ENCODE measurements at regions not wholly inside any gene's neighbourhood (a gene's known extent, or its start where the extent isn't known, plus 50 kb on each side); places are given as distances from the start of the nearest gene placed in this dataset.

GRCh38 chr20:40890635-40891034 lies 138.0 kb upstream of the TOP1 start:
- Histone ChIP-seq H3K79me2 (ENCODE audit: insufficient read depth, low read length) (no peaks in the 10 kb centered on the region), H3K9me2 (ENCODE audit: insufficient read depth) (no peaks in the 10 kb centered on the region), H3K9me3 (ENCODE audit: control insufficient read depth in 1 of 2, insufficient read depth in 1 of 2, low read depth in 1 of 2, low read length in 2 of 2) (no peaks in the 10 kb centered on the region), H4K20me1 (ENCODE audit: insufficient read depth) (no peaks in the 10 kb centered on the region), H3K9ac (ENCODE audit: low read length) (no peak overlapping the region), H3K4me1 (ENCODE audit: control insufficient read depth in 1 of 2, insufficient read depth in 2 of 2, low read length in 2 of 2) (no peaks in the 10 kb centered on the region), H3K27ac (ENCODE audit: low read depth, low read length) (no peak overlapping the region), H3K4me3 (replicated peaks in 1 of 2; ENCODE audit: low read depth in 1 of 2, low read length in 2 of 2) (no peak overlapping the region), H3K4me2 (ENCODE audit: low read length) (no peak overlapping the region), H3K27me3 (ENCODE audit: insufficient read depth, low read length) (no peaks in the 10 kb centered on the region), H2AFZ (ENCODE audit: low read depth, low read length, poor library complexity, severe bottlenecking) (no peak overlapping the region), H3K36me3 (ENCODE audit: control insufficient read depth in 1 of 2, insufficient read depth in 2 of 2, low read length in 2 of 2) (no peaks in the 10 kb centered on the region)
- ChIA-PET POLR2A (interaction anchor here (0.5 kb wide), 1 partner anchor 106 kb away, joined by 3 read pairs; no protein-coding TSS in a partner anchor), CTCF (no interaction called here), RAD21 (ENCODE audit: low non-redundant PET in 1 of 2, low total read pairs in 2 of 2, uncharacterized antibody in 2 of 2, unreplicated experiment in 2 of 2) (no interaction called here)
- intact Hi-C loops (cut with micrococcal nuclease) = no loop called here
- TF ChIP-seq EZH2 (IDR thresholded peaks at IDR 0.05) (no peak), EZH2phosphoT487 (IDR thresholded peaks at IDR 0.05; ENCODE audit: borderline replicate concordance) (no peak), REST (IDR thresholded peaks at IDR 0.05; ENCODE audit: low read depth) (no peak), POLR2A (IDR thresholded peaks at IDR 0.05; ENCODE audit: borderline replicate concordance, extremely low read depth, insufficient read depth, insufficient read length) (no peak), RAD21 (IDR thresholded peaks at IDR 0.05; ENCODE audit: low read depth) (no peak), FOSL1 (IDR thresholded peaks at IDR 0.05; ENCODE audit: low read depth) (no peak), SP1 (IDR thresholded peaks at IDR 0.05; ENCODE audit: low read depth) (no peak), ELF1 (IDR thresholded peaks at IDR 0.05; ENCODE audit: borderline replicate concordance, low read depth) (no peak), ATF3 (IDR thresholded peaks at IDR 0.05) (no peak), SIN3A (IDR thresholded peaks at IDR 0.05; ENCODE audit: low read depth) (no peak), SRF (IDR thresholded peaks at IDR 0.05; ENCODE audit: low read depth) (no peak), TCF7L2 (IDR thresholded peaks at IDR 0.05; ENCODE audit: borderline replicate concordance, extremely low read depth, insufficient read depth, insufficient read length) (no peak), POLR2AphosphoS5 (IDR thresholded peaks at IDR 0.05; ENCODE audit: low read depth, low read length) (no peak)
- DNase-seq (ENCODE audit: low read depth, low spot score) = no peak
- BruUV-seq (replicated peaks) = no TSS peak
- ATAC-seq = no peak
